ENCODE measurements at regions not wholly inside any gene's neighbourhood (a gene's known extent, or its start where the extent isn't known, plus 50 kb on each side); places are given as distances from the start of the nearest gene placed in this dataset.

DNA sequence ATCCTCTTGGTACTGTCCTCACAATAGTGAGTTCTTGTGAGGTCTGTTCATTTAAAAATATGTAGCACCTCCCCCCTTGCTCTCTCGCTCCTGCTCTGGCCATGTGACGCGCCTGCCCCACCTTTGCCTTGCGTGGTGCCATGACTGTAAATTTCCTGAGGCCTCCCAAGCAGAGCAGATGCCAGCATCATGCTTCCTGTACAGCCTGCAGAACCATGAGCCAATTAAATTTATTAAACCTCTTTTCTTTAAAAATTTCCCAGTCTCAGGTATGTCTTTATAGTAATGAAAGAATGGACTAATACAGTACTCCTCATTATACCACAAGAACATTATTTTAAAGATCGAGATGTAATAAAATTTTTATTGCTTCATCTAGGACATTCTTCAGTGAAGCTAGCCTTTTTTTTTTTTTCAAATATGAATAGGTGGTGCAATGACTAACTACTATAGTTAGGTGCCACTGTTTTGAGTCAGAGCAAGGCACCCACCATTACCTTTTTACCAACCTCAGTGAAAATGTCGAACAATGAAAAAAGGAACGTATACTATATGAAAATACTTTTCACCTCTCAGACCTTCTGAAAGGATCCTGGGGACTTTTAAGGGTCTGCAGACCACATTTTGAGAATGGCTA lies 191.1 kb upstream of the SGK1 start:
- H3K9ac ChIP-seq (ENCODE audit: insufficient read depth, low read length): no peak overlapping the region
- TF ChIP-seq, protein P1, sequence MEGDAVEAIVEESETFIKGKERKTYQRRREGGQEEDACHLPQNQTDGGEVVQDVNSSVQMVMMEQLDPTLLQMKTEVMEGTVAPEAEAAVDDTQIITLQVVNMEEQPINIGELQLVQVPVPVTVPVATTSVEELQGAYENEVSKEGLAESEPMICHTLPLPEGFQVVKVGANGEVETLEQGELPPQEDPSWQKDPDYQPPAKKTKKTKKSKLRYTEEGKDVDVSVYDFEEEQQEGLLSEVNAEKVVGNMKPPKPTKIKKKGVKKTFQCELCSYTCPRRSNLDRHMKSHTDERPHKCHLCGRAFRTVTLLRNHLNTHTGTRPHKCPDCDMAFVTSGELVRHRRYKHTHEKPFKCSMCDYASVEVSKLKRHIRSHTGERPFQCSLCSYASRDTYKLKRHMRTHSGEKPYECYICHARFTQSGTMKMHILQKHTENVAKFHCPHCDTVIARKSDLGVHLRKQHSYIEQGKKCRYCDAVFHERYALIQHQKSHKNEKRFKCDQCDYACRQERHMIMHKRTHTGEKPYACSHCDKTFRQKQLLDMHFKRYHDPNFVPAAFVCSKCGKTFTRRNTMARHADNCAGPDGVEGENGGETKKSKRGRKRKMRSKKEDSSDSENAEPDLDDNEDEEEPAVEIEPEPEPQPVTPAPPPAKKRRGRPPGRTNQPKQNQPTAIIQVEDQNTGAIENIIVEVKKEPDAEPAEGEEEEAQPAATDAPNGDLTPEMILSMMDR (conservative IDR thresholded peaks at IDR 0.05 in 1 of 2, IDR thresholded peaks at IDR 0.05 in 1 of 2; ENCODE audit: low read depth in 1 of 2, low read length in 2 of 2): no peak
- TF ChIP-seq EZH2 (IDR thresholded peaks at IDR 0.05; ENCODE audit: low read length, missing control alignments): no peak
- no peaks in the 10 kb centered on the region for H3K79me2 ChIP-seq (ENCODE audit: control insufficient read depth, insufficient read depth, low read length)
- no peak for DNase-seq (ENCODE audit: low read depth in 2 of 2)
- H3K4me1 ChIP-seq (ENCODE audit: control insufficient read depth, extremely low read depth, insufficient read depth, low read length): peaks cover 9% of the 10 kb centered on the region
- no peak overlapping the region for H3K4me3 ChIP-seq (replicated peaks in 1 of 4; ENCODE audit: control extremely low read depth in 1 of 4, insufficient read depth in 1 of 4, low read depth in 3 of 4, low read length in 4 of 4)
- H2AFZ ChIP-seq (ENCODE audit: low read length): no peak overlapping the region
- no peaks in the 10 kb centered on the region for H4K20me1 ChIP-seq (ENCODE audit: control insufficient read depth, extremely low read depth, insufficient read depth, low read length)
- no peaks in the 10 kb centered on the region for H3K36me3 ChIP-seq (ENCODE audit: control insufficient read depth, insufficient read depth, low read length)
- no peaks in the 10 kb centered on the region for H3K27me3 ChIP-seq (ENCODE audit: control insufficient read depth, insufficient read depth, low read length)
- H3K9me3 ChIP-seq (ENCODE audit: control insufficient read depth, insufficient read depth, low read depth, low read length): no peaks in the 10 kb centered on the region
- H3K4me2 ChIP-seq (ENCODE audit: extremely low read depth, insufficient read depth, low read length): no peak overlapping the region
- no peak overlapping the region for H3K27ac ChIP-seq (ENCODE audit: insufficient read depth, low read length)

DNA sequence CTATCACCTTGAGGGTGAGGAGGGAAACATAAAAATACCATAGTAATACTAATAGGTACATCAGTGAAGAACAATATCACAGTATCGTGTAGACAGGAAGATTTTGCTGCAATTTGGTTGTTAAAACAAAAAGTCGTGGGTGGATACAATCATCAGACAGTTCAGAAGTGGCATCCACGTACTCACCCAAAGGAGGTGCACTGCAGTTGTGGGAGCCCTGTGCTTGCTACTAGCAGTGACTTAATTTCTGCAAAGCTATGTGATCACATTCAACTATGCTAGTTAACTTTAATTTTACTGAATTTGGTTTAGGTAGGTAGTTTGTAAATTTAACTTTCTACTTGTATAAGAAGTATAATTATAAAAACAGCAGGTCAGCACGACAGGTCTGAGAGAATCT lies 188.2 kb upstream of the SGK1 start:
- Histone ChIP-seq H3K9ac (ENCODE audit: insufficient read depth, low read length) (no peak overlapping the region), H2AFZ (ENCODE audit: low read length) (no peak overlapping the region), H3K36me3 (ENCODE audit: control insufficient read depth, insufficient read depth, low read length) (no peaks in the 10 kb centered on the region), H3K9me3 (ENCODE audit: control insufficient read depth, insufficient read depth, low read depth, low read length) (no peaks in the 10 kb centered on the region), H3K4me2 (ENCODE audit: extremely low read depth, insufficient read depth, low read length) (no peak overlapping the region), H3K27me3 (ENCODE audit: control insufficient read depth, insufficient read depth, low read length) (no peaks in the 10 kb centered on the region), H3K79me2 (ENCODE audit: control insufficient read depth, insufficient read depth, low read length) (no peaks in the 10 kb centered on the region), H3K4me3 (replicated peaks in 1 of 4; ENCODE audit: control extremely low read depth in 1 of 4, insufficient read depth in 1 of 4, low read depth in 3 of 4, low read length in 4 of 4) (no peak overlapping the region), H3K27ac (ENCODE audit: insufficient read depth, low read length) (no peak overlapping the region), H3K4me1 (ENCODE audit: control insufficient read depth, extremely low read depth, insufficient read depth, low read length) (peaks cover 4% of the 10 kb centered on the region), H4K20me1 (ENCODE audit: control insufficient read depth, extremely low read depth, insufficient read depth, low read length) (no peaks in the 10 kb centered on the region)
- TF ChIP-seq EZH2 (IDR thresholded peaks at IDR 0.05; ENCODE audit: low read length, missing control alignments): no peak
- TF ChIP-seq, protein P1 (conservative IDR thresholded peaks at IDR 0.05 in 1 of 2, IDR thresholded peaks at IDR 0.05 in 1 of 2; ENCODE audit: low read depth in 1 of 2, low read length in 2 of 2): no peak
- no peak for DNase-seq (ENCODE audit: low read depth in 2 of 2)

DNA sequence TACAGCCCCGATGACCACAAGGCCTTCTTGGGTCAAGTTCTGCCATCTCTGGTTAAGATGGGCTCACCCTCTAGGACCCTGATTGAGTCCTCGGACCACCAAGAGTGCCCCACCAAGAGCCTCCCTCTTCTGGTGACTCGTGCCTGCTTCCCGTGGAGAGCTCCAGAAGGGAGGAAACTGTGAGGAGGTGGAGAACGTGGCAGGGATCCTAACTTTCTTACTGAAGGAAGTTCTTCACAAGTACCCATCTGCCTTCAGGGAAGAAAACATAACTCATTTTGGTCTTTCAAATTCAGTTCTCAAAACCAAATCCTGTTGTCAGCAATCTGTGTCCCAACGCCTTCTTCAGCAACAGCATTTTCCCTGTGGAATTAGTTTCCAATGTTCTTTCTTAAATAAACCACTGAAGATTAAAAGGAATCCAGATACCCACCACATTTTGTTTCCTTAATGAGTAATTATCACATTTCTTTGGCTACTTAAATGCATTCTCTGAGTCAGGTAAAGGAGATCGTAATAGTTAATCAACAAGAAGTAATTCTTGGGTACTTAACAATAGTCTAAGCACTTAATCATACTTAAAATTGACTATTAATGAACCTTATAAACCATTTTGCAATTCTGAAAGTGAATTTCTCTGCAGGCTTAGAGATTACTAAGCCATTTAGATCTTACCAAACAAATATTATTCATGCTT lies 185.8 kb upstream of the SGK1 start:
- Histone ChIP-seq H3K9me3 (ENCODE audit: control insufficient read depth, insufficient read depth, low read depth, low read length) (no peaks in the 10 kb centered on the region), H2AFZ (ENCODE audit: low read length) (no peak overlapping the region), H3K4me1 (ENCODE audit: control insufficient read depth, extremely low read depth, insufficient read depth, low read length) (no peaks in the 10 kb centered on the region), H3K79me2 (ENCODE audit: control insufficient read depth, insufficient read depth, low read length) (no peaks in the 10 kb centered on the region), H3K36me3 (ENCODE audit: control insufficient read depth, insufficient read depth, low read length) (no peaks in the 10 kb centered on the region), H4K20me1 (ENCODE audit: control insufficient read depth, extremely low read depth, insufficient read depth, low read length) (no peaks in the 10 kb centered on the region), H3K9ac (ENCODE audit: insufficient read depth, low read length) (no peak overlapping the region), H3K27me3 (ENCODE audit: control insufficient read depth, insufficient read depth, low read length) (no peaks in the 10 kb centered on the region), H3K27ac (ENCODE audit: insufficient read depth, low read length) (no peak overlapping the region), H3K4me2 (ENCODE audit: extremely low read depth, insufficient read depth, low read length) (no peak overlapping the region), H3K4me3 (replicated peaks in 1 of 4; ENCODE audit: control extremely low read depth in 1 of 4, insufficient read depth in 1 of 4, low read depth in 3 of 4, low read length in 4 of 4) (no peak overlapping the region)
- DNase-seq (ENCODE audit: low read depth in 2 of 2): peak in 1 of 2 donors; percentile 39
- TF ChIP-seq, protein P1 (conservative IDR thresholded peaks at IDR 0.05 in 1 of 2, IDR thresholded peaks at IDR 0.05 in 1 of 2; ENCODE audit: low read depth in 1 of 2, low read length in 2 of 2): no peak
- no peak for TF ChIP-seq EZH2 (IDR thresholded peaks at IDR 0.05; ENCODE audit: low read length, missing control alignments)
